Caco-2 (cell line): ENCODE measurements at regions not wholly inside any gene's neighbourhood (a gene's known extent, or its start where the extent isn't known, plus 50 kb on each side); places are given as distances from the start of the nearest gene placed in this dataset.

Source experiments
- BruUV-seq: library from RNA; stranded (reverse); fragments of 400-500 nt; replicated peaks from 2 replicates; lab custom pipeline; 2021; lab: Mats Ljungman, UMichigan
- CTCF ChIA-PET: fragments of 300-600 bp; sonication (Branson Sonifier 250); formaldehyde crosslinking; loops from one replicate; lab custom pipeline; 2022; ENCODE audit warnings: antibody characterized with exemption; lab: Charles Lee
- POLR2A ChIA-PET: fragments of 300-600 bp; sonication (Branson Sonifier 250); formaldehyde crosslinking; loops from one replicate; lab custom pipeline; 2022; ENCODE audit warnings: antibody characterized with exemption; lab: Charles Lee
- DNase-seq, 2 experiments: peaks; one replicate each; pipeline versions ENCODE4 v3.0.0 to v3.0.0-alpha.2; 2020 to 2022
- H3K27me3 ChIP-seq: replicated peaks from 2 replicates; pipeline ENCODE4 v1.6.0; 2011; ENCODE audit warnings: low read length; ENCODE audit not compliant: control insufficient read depth, insufficient read depth
- H3K36me3 ChIP-seq: 2 replicates; pipeline ENCODE4 v1.5.1; 2011; ENCODE audit warnings: low read length; ENCODE audit not compliant: control insufficient read depth, insufficient read depth
- H3K4me1 ChIP-seq: fragments of 250-450 bp; sonication (Bioruptor Pico); 2 replicates; pipeline ENCODE4 v1.5.1; 2020; ENCODE audit warnings: mild to moderate bottlenecking
- H3K4me3 ChIP-seq: 2 replicates; pipeline ENCODE4 v1.5.1; 2011; ENCODE audit warnings: low read depth, mild to moderate bottlenecking, control low read depth, low read length
- H3K9me3 ChIP-seq: fragments of 250-450 bp; sonication (Bioruptor Pico); 2 replicates; pipeline ENCODE4 v1.5.1; 2020; ENCODE audit warnings: mild to moderate bottlenecking, moderate library complexity
- H3K27ac Mint-ChIP-seq: one replicate; pipeline ENCODE4 v1.8.0; 2022; ENCODE audit warnings: mixed read lengths; ENCODE audit not compliant: unreplicated experiment
- H3K27me3 Mint-ChIP-seq: one replicate; pipeline ENCODE4 v1.8.0; 2022; ENCODE audit warnings: mixed read lengths; ENCODE audit not compliant: insufficient read depth, unreplicated experiment
- H3K36me3 Mint-ChIP-seq: one replicate; pipeline ENCODE4 v1.8.0; 2022; ENCODE audit warnings: mild to moderate bottlenecking, mixed read lengths; ENCODE audit not compliant: insufficient read depth, unreplicated experiment
- H3K4me1 Mint-ChIP-seq: one replicate; pipeline ENCODE4 v1.8.0; 2022; ENCODE audit warnings: low read depth, mixed read lengths; ENCODE audit not compliant: unreplicated experiment
- H3K4me3 Mint-ChIP-seq: one replicate; pipeline ENCODE4 v1.8.0; 2022; ENCODE audit warnings: mild to moderate bottlenecking, moderate library complexity, mixed read lengths; ENCODE audit not compliant: unreplicated experiment
- H3K9me3 Mint-ChIP-seq: one replicate; pipeline ENCODE4 v1.8.0; 2022; ENCODE audit warnings: mixed read lengths; ENCODE audit not compliant: unreplicated experiment
- CTCF ChIP-seq, 2 experiments: fragments of 200-600 bp in 1 of 2; IDR thresholded peaks; 1 replicate in 1 of 2; 2 replicates in 1 of 2; pipeline versions ENCODE4 v1.5.1 to v1.8.0; 2011 to 2022; ENCODE audit warnings: antibody characterized with exemption in 1 of 2, control low read depth in 1 of 2, inconsistent platforms in 1 of 2, low read depth in 1 of 2, low read length in 1 of 2, mild to moderate bottlenecking in 1 of 2, moderate library complexity in 1 of 2; ENCODE audit not compliant: insufficient read depth in 1 of 2, severe bottlenecking in 1 of 2, unreplicated experiment in 1 of 2
- intact Hi-C: fragments of 100-400 bp; cut with micrococcal nuclease; formaldehyde crosslinking; loops from one replicate; pipeline ENCODE4 v1.10.0; 2022; ENCODE audit not compliant: unreplicated experiment

DNA sequence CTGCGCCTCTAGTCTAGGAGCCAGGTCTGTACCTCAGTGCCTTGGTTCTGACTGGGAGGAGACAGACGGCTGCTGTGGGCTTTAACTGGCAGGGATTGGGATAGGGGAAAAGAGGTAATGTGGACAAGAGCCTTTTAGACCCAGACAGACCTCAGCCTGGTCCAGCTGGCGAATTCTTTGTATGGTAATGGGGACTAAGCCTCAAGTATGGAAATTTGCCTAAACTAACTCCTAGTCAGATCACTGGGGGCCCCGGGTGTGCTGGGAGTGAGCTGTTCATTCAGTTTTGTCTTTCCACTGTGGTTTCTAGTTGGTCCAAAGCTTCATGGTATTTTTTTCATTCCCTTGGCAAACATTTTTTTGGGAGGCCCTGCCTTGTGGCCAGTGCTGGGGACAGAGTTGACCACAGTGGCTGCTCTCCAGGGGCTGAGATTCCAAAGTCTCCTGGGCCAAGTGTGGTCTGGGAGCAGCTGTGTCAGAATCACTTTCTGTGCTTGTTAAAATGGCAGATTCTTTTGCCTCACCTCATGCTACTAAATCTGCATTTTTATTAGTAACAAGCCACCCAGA, 261.4 kb upstream of the C2CD4B start:
- Mint-ChIP-seq H3K9me3 (no peaks in the 10 kb centered on the region), H3K4me3 (no peak overlapping the region), H3K27ac (peak overlapping the region; percentile 48), H3K27me3 (no peaks in the 10 kb centered on the region), H3K4me1 (peaks cover 24% of the 10 kb centered on the region), H3K36me3 (peaks cover 34% of the 10 kb centered on the region)
- POLR2A ChIA-PET, result interaction anchor here (0.6 kb wide), 1 partner anchor 34 kb away, joined by 3 read pairs; no protein-coding TSS in a partner anchor
- no peak overlapping the region for H3K4me3 ChIP-seq
- CTCF ChIA-PET, result no interaction called here
- intact Hi-C loops, result no loop called here
- H3K4me1 ChIP-seq, result peaks cover 35% of the 10 kb centered on the region
- no peak for TF ChIP-seq CTCF (IDR thresholded peaks at IDR 0.05; ENCODE audit: insufficient read depth in 1 of 2, low read depth in 1 of 2, low read length in 1 of 2, severe bottlenecking in 1 of 2, unreplicated experiment in 1 of 2)
- no TSS peak for BruUV-seq
- H3K36me3 ChIP-seq, result peaks cover 1% of the 10 kb centered on the region
- DNase-seq, result no peak
- no peaks in the 10 kb centered on the region for H3K27me3 ChIP-seq
- H3K9me3 ChIP-seq, result no peaks in the 10 kb centered on the region

- CTCF ChIA-PET, result no interaction called here
Measured at GRCh38 chr15:62428259-62428658, 263.2 kb upstream of the C2CD4B start.

GRCh38 chr15:62428851-62429598, 263.9 kb upstream of the C2CD4B start:
- ChIA-PET CTCF (no interaction called here), POLR2A (no interaction called here)
- no peaks in the 10 kb centered on the region for H3K9me3 ChIP-seq
- H3K27me3 ChIP-seq, result no peaks in the 10 kb centered on the region
- no peaks in the 10 kb centered on the region; the same call in none of the 2 replicates for H3K36me3 ChIP-seq
- H3K36me3 Mint-ChIP-seq, result peaks cover 26% of the 10 kb centered on the region
- peaks cover 24% of the 10 kb centered on the region for H3K4me1 Mint-ChIP-seq
- H3K4me3 Mint-ChIP-seq, result no peak overlapping the region
- no peak for TF ChIP-seq CTCF (IDR thresholded peaks at IDR 0.05; ENCODE audit: insufficient read depth in 1 of 2, low read depth in 1 of 2, low read length in 1 of 2, severe bottlenecking in 1 of 2, unreplicated experiment in 1 of 2)
- intact Hi-C loops, result no loop called here
- H3K27ac Mint-ChIP-seq, result peak overlapping the region; percentile 87
- H3K4me3 ChIP-seq, result no peak overlapping the region
- no peak for DNase-seq
- BruUV-seq, result no TSS peak
- H3K27me3 Mint-ChIP-seq, result no peaks in the 10 kb centered on the region
- no peaks in the 10 kb centered on the region for H3K9me3 Mint-ChIP-seq
- peaks cover 55% of the 10 kb centered on the region for H3K4me1 ChIP-seq

More at GRCh38 chr15:62428259-62428658, 263.2 kb upstream of the C2CD4B start:
- no peak for TF ChIP-seq CTCF (IDR thresholded peaks at IDR 0.05; ENCODE audit: insufficient read depth in 1 of 2, low read depth in 1 of 2, low read length in 1 of 2, severe bottlenecking in 1 of 2, unreplicated experiment in 1 of 2)
- Mint-ChIP-seq H3K27me3 (no peaks in the 10 kb centered on the region), H3K27ac (peak overlapping the region; percentile 87), H3K4me3 (no peak overlapping the region), H3K4me1 (peaks cover 24% of the 10 kb centered on the region), H3K9me3 (no peaks in the 10 kb centered on the region), H3K36me3 (peaks cover 26% of the 10 kb centered on the region)
- no peaks in the 10 kb centered on the region; the same call in none of the 2 replicates for H3K36me3 ChIP-seq
- no TSS peak for BruUV-seq
- H3K27me3 ChIP-seq, result no peaks in the 10 kb centered on the region
- H3K4me3 ChIP-seq, result no peak overlapping the region
- POLR2A ChIA-PET, result no interaction called here
- no peaks in the 10 kb centered on the region for H3K9me3 ChIP-seq
- intact Hi-C loops, result no loop called here
- H3K4me1 ChIP-seq, result peaks cover 53% of the 10 kb centered on the region
- no peak for DNase-seq
